ENCODE measurements at regions not wholly inside any gene's neighbourhood (a gene's known extent, or its start where the extent isn't known, plus 50 kb on each side); places are given as distances from the start of the nearest gene placed in this dataset.

- no peaks in the 10 kb centered on the region for H3K4me1 ChIP-seq (ENCODE audit: control insufficient read depth in 1 of 2, insufficient read depth in 2 of 2, low read length in 2 of 2)
- no peak overlapping the region for H3K4me3 ChIP-seq (ENCODE audit: low read depth in 1 of 2, low read length in 2 of 2)
- no peaks in the 10 kb centered on the region for H3K27me3 ChIP-seq (ENCODE audit: low read depth, low read length)
- no peak overlapping the region for H3K27ac ChIP-seq (ENCODE audit: low read length)
- no peaks in the 10 kb centered on the region for H3K36me3 ChIP-seq (ENCODE audit: control insufficient read depth in 1 of 2, insufficient read depth in 2 of 2, low read length in 2 of 2)
- no peaks in the 10 kb centered on the region for H3K9me3 ChIP-seq (ENCODE audit: control insufficient read depth in 1 of 2, low read length in 2 of 2)
These were observed 471.1 kb upstream of the MPDZ start for GRCh38 chr9:13750639-13751038.

GRCh38 chr9:13750061-13750460 is 470.6 kb upstream of the MPDZ start:
- no peaks in the 10 kb centered on the region for H3K4me1 ChIP-seq (ENCODE audit: control insufficient read depth in 1 of 2, insufficient read depth in 2 of 2, low read length in 2 of 2)

GRCh38 chr9:13746876-13747275 is 467.4 kb upstream of the MPDZ start:
- Histone ChIP-seq H3K4me3 (ENCODE audit: low read depth in 1 of 2, low read length in 2 of 2) (no peak overlapping the region), H3K4me1 (ENCODE audit: control insufficient read depth in 1 of 2, insufficient read depth in 2 of 2, low read length in 2 of 2) (no peaks in the 10 kb centered on the region), H3K27ac (ENCODE audit: low read length) (no peak overlapping the region), H3K9me3 (ENCODE audit: control insufficient read depth in 1 of 2, low read length in 2 of 2) (no peaks in the 10 kb centered on the region), H3K36me3 (ENCODE audit: control insufficient read depth in 1 of 2, insufficient read depth in 2 of 2, low read length in 2 of 2) (no peaks in the 10 kb centered on the region), H3K27me3 (ENCODE audit: low read depth, low read length) (no peaks in the 10 kb centered on the region)

More at GRCh38 chr9:13750061-13750460, 470.6 kb upstream of the MPDZ start:
- no peaks in the 10 kb centered on the region for H3K27me3 ChIP-seq (ENCODE audit: low read depth, low read length)
- no peak overlapping the region for H3K4me3 ChIP-seq (ENCODE audit: low read depth in 1 of 2, low read length in 2 of 2)
- no peak overlapping the region for H3K27ac ChIP-seq (ENCODE audit: low read length)
- no peaks in the 10 kb centered on the region for H3K36me3 ChIP-seq (ENCODE audit: control insufficient read depth in 1 of 2, insufficient read depth in 2 of 2, low read length in 2 of 2)
- H3K9me3 ChIP-seq (ENCODE audit: control insufficient read depth in 1 of 2, low read length in 2 of 2) = no peaks in the 10 kb centered on the region

GRCh38 chr9:13744261-13744901 is 464.9 kb upstream of the MPDZ start:
- no peak overlapping the region for H3K4me3 ChIP-seq (ENCODE audit: low read depth in 1 of 2, low read length in 2 of 2)
- H3K27ac ChIP-seq (ENCODE audit: low read length) = no peak overlapping the region
- no peaks in the 10 kb centered on the region for H3K9me3 ChIP-seq (ENCODE audit: control insufficient read depth in 1 of 2, low read length in 2 of 2)
- no peaks in the 10 kb centered on the region for H3K4me1 ChIP-seq (ENCODE audit: control insufficient read depth in 1 of 2, insufficient read depth in 2 of 2, low read length in 2 of 2)
- H3K36me3 ChIP-seq (ENCODE audit: control insufficient read depth in 1 of 2, insufficient read depth in 2 of 2, low read length in 2 of 2) = no peaks in the 10 kb centered on the region
- no peaks in the 10 kb centered on the region for H3K27me3 ChIP-seq (ENCODE audit: low read depth, low read length)

- H3K9me3 ChIP-seq (ENCODE audit: control insufficient read depth in 1 of 2, low read length in 2 of 2) = no peaks in the 10 kb centered on the region
- H3K27ac ChIP-seq (ENCODE audit: low read length) = no peak overlapping the region
These were observed 458.4 kb upstream of the MPDZ start for GRCh38 chr9:13737885-13738284.

GRCh38 chr9:13735181-13735580 is 455.7 kb upstream of the MPDZ start:
- Histone ChIP-seq H3K36me3 (ENCODE audit: control insufficient read depth in 1 of 2, insufficient read depth in 2 of 2, low read length in 2 of 2) (no peaks in the 10 kb centered on the region), H3K27me3 (ENCODE audit: low read depth, low read length) (no peaks in the 10 kb centered on the region), H3K27ac (ENCODE audit: low read length) (no peak overlapping the region), H3K4me1 (ENCODE audit: control insufficient read depth in 1 of 2, insufficient read depth in 2 of 2, low read length in 2 of 2) (no peaks in the 10 kb centered on the region), H3K4me3 (ENCODE audit: low read depth in 1 of 2, low read length in 2 of 2) (no peak overlapping the region), H3K9me3 (ENCODE audit: control insufficient read depth in 1 of 2, low read length in 2 of 2) (no peaks in the 10 kb centered on the region)

More at GRCh38 chr9:13737885-13738284, 458.4 kb upstream of the MPDZ start:
- Histone ChIP-seq H3K4me3 (ENCODE audit: low read depth in 1 of 2, low read length in 2 of 2) (no peak overlapping the region), H3K27me3 (ENCODE audit: low read depth, low read length) (no peaks in the 10 kb centered on the region), H3K4me1 (ENCODE audit: control insufficient read depth in 1 of 2, insufficient read depth in 2 of 2, low read length in 2 of 2) (no peaks in the 10 kb centered on the region), H3K36me3 (ENCODE audit: control insufficient read depth in 1 of 2, insufficient read depth in 2 of 2, low read length in 2 of 2) (no peaks in the 10 kb centered on the region)

- Histone ChIP-seq H3K9me3 (ENCODE audit: control insufficient read depth in 1 of 2, low read length in 2 of 2) (no peaks in the 10 kb centered on the region), H3K27ac (ENCODE audit: low read length) (no peak overlapping the region), H3K27me3 (ENCODE audit: low read depth, low read length) (no peaks in the 10 kb centered on the region), H3K36me3 (ENCODE audit: control insufficient read depth in 1 of 2, insufficient read depth in 2 of 2, low read length in 2 of 2) (no peaks in the 10 kb centered on the region), H3K4me1 (ENCODE audit: control insufficient read depth in 1 of 2, insufficient read depth in 2 of 2, low read length in 2 of 2) (no peaks in the 10 kb centered on the region), H3K4me3 (ENCODE audit: low read depth in 1 of 2, low read length in 2 of 2) (no peak overlapping the region)
These were observed 455.1 kb upstream of the MPDZ start for GRCh38 chr9:13734601-13735000.

- Histone ChIP-seq H3K4me3 (ENCODE audit: low read depth in 1 of 2, low read length in 2 of 2) (no peak overlapping the region), H3K4me1 (ENCODE audit: control insufficient read depth in 1 of 2, insufficient read depth in 2 of 2, low read length in 2 of 2) (no peaks in the 10 kb centered on the region), H3K27me3 (ENCODE audit: low read depth, low read length) (no peaks in the 10 kb centered on the region), H3K27ac (ENCODE audit: low read length) (no peak overlapping the region), H3K36me3 (ENCODE audit: control insufficient read depth in 1 of 2, insufficient read depth in 2 of 2, low read length in 2 of 2) (no peaks in the 10 kb centered on the region), H3K9me3 (ENCODE audit: control insufficient read depth in 1 of 2, low read length in 2 of 2) (no peaks in the 10 kb centered on the region)
These were observed 452.8 kb upstream of the MPDZ start for GRCh38 chr9:13732290-13732689.

- Histone ChIP-seq H3K36me3 (ENCODE audit: control insufficient read depth in 1 of 2, insufficient read depth in 2 of 2, low read length in 2 of 2) (no peaks in the 10 kb centered on the region), H3K27ac (ENCODE audit: low read length) (no peak overlapping the region), H3K27me3 (ENCODE audit: low read depth, low read length) (no peaks in the 10 kb centered on the region), H3K4me3 (ENCODE audit: low read depth in 1 of 2, low read length in 2 of 2) (no peak overlapping the region), H3K9me3 (ENCODE audit: control insufficient read depth in 1 of 2, low read length in 2 of 2) (no peaks in the 10 kb centered on the region), H3K4me1 (ENCODE audit: control insufficient read depth in 1 of 2, insufficient read depth in 2 of 2, low read length in 2 of 2) (no peaks in the 10 kb centered on the region)
These were observed 452.1 kb upstream of the MPDZ start for GRCh38 chr9:13731637-13732036.

- no peak overlapping the region for H3K4me3 ChIP-seq (ENCODE audit: low read depth in 1 of 2, low read length in 2 of 2)
- H3K27ac ChIP-seq (ENCODE audit: low read length) = no peak overlapping the region
- no peaks in the 10 kb centered on the region for H3K27me3 ChIP-seq (ENCODE audit: low read depth, low read length)
- H3K4me1 ChIP-seq (ENCODE audit: control insufficient read depth in 1 of 2, insufficient read depth in 2 of 2, low read length in 2 of 2) = no peaks in the 10 kb centered on the region
- no peaks in the 10 kb centered on the region for H3K36me3 ChIP-seq (ENCODE audit: control insufficient read depth in 1 of 2, insufficient read depth in 2 of 2, low read length in 2 of 2)
- H3K9me3 ChIP-seq (ENCODE audit: control insufficient read depth in 1 of 2, low read length in 2 of 2) = no peaks in the 10 kb centered on the region
These were observed 450.5 kb upstream of the MPDZ start for GRCh38 chr9:13729955-13730354.

GRCh38 chr9:13728917-13729811 is 449.7 kb upstream of the MPDZ start:
- no peaks in the 10 kb centered on the region for H3K27me3 ChIP-seq (ENCODE audit: low read depth, low read length)
- no peak overlapping the region for H3K4me3 ChIP-seq (ENCODE audit: low read depth in 1 of 2, low read length in 2 of 2)
- no peaks in the 10 kb centered on the region for H3K9me3 ChIP-seq (ENCODE audit: control insufficient read depth in 1 of 2, low read length in 2 of 2)
- no peaks in the 10 kb centered on the region for H3K4me1 ChIP-seq (ENCODE audit: control insufficient read depth in 1 of 2, insufficient read depth in 2 of 2, low read length in 2 of 2)
- H3K27ac ChIP-seq (ENCODE audit: low read length) = no peak overlapping the region
- no peaks in the 10 kb centered on the region for H3K36me3 ChIP-seq (ENCODE audit: control insufficient read depth in 1 of 2, insufficient read depth in 2 of 2, low read length in 2 of 2)

All from muscle layer of duodenum (tissue), 2 donors.